ENCODE measurements at regions not wholly inside any gene's neighbourhood (a gene's known extent, or its start where the extent isn't known, plus 50 kb on each side); places are given as distances from the start of the nearest gene placed in this dataset.
"Not testable (repeated sequence)": the region's sequence is repeated elsewhere in the genome, so short reads cannot be mapped to it uniquely, and the experiment has no call there.

- intact Hi-C loops (cut with micrococcal nuclease), result no loop called here
These were observed 322.2 kb downstream of the BMPER start for GRCh38 chr7:34227525-34227924.

GRCh38 chr7:34235101-34235500 is 329.8 kb downstream of the BMPER start:
- H3K4me3 ChIP-seq; DNase-seq; H3K27ac ChIP-seq (replicated peaks); H3K36me3 ChIP-seq; H3K4me1 ChIP-seq; intact Hi-C loops (cut with micrococcal nuclease): not testable (repeated sequence)
- Histone ChIP-seq H3K9me3 (replicated peaks) (peaks cover 16% of the 10 kb centered on the region), H3K27me3 (ENCODE audit: low read depth) (peaks cover 24% of the 10 kb centered on the region)

More at GRCh38 chr7:34227525-34227924, 322.2 kb downstream of the BMPER start:
- Histone ChIP-seq H3K4me1 (no peaks in the 10 kb centered on the region), H3K27ac (replicated peaks) (no peak overlapping the region), H3K36me3 (no peaks in the 10 kb centered on the region), H3K4me3 (no peak overlapping the region), H3K9me3 (replicated peaks) (peaks cover 27% of the 10 kb centered on the region), H3K27me3 (ENCODE audit: low read depth) (peaks cover 27% of the 10 kb centered on the region)
- TF ChIP-seq CTCF (IDR thresholded peaks at IDR 0.05; ENCODE audit: borderline replicate concordance), result no peak
- no peak for DNase-seq

GRCh38 chr7:34236057-34236456 is 330.7 kb downstream of the BMPER start:
- Histone ChIP-seq H3K27me3 (ENCODE audit: low read depth) (peaks cover 24% of the 10 kb centered on the region), H3K27ac (replicated peaks) (no peak overlapping the region), H3K36me3 (no peaks in the 10 kb centered on the region), H3K9me3 (replicated peaks) (peaks cover 6% of the 10 kb centered on the region), H3K4me3 (no peak overlapping the region), H3K4me1 (no peaks in the 10 kb centered on the region)
- no peak for DNase-seq
- no peak for TF ChIP-seq CTCF (IDR thresholded peaks at IDR 0.05; ENCODE audit: borderline replicate concordance)
- intact Hi-C loops (cut with micrococcal nuclease), result no loop called here

- H3K27ac ChIP-seq (replicated peaks), result no peak overlapping the region
- intact Hi-C loops (cut with micrococcal nuclease), result no loop called here
- H3K27me3 ChIP-seq (ENCODE audit: low read depth), result peaks cover 24% of the 10 kb centered on the region
- DNase-seq, result no peak
- no peak for TF ChIP-seq CTCF (IDR thresholded peaks at IDR 0.05; ENCODE audit: borderline replicate concordance)
- H3K4me1 ChIP-seq, result no peaks in the 10 kb centered on the region
- H3K4me3 ChIP-seq, result no peak overlapping the region
- no peaks in the 10 kb centered on the region for H3K36me3 ChIP-seq
- no peaks in the 10 kb centered on the region for H3K9me3 ChIP-seq (replicated peaks)
These were observed 331.6 kb downstream of the BMPER start for GRCh38 chr7:34236839-34237492.

GRCh38 chr7:34237493-34237849 is 332.1 kb downstream of the BMPER start:
- no peak overlapping the region for H3K27ac ChIP-seq (replicated peaks)

More at GRCh38 chr7:34237493-34237849, 332.1 kb downstream of the BMPER start:
- H3K9me3 ChIP-seq (replicated peaks), result no peaks in the 10 kb centered on the region
- intact Hi-C loops (cut with micrococcal nuclease), result no loop called here
- no peak for DNase-seq
- H3K4me1 ChIP-seq, result no peaks in the 10 kb centered on the region
- peaks cover 24% of the 10 kb centered on the region for H3K27me3 ChIP-seq (ENCODE audit: low read depth)
- TF ChIP-seq CTCF (IDR thresholded peaks at IDR 0.05; ENCODE audit: borderline replicate concordance), result no peak
- H3K36me3 ChIP-seq, result no peaks in the 10 kb centered on the region
- H3K4me3 ChIP-seq, result no peak overlapping the region
